ENCODE measurements at regions not wholly inside any gene's neighbourhood (a gene's known extent, or its start where the extent isn't known, plus 50 kb on each side); places are given as distances from the start of the nearest gene placed in this dataset.

DNA sequence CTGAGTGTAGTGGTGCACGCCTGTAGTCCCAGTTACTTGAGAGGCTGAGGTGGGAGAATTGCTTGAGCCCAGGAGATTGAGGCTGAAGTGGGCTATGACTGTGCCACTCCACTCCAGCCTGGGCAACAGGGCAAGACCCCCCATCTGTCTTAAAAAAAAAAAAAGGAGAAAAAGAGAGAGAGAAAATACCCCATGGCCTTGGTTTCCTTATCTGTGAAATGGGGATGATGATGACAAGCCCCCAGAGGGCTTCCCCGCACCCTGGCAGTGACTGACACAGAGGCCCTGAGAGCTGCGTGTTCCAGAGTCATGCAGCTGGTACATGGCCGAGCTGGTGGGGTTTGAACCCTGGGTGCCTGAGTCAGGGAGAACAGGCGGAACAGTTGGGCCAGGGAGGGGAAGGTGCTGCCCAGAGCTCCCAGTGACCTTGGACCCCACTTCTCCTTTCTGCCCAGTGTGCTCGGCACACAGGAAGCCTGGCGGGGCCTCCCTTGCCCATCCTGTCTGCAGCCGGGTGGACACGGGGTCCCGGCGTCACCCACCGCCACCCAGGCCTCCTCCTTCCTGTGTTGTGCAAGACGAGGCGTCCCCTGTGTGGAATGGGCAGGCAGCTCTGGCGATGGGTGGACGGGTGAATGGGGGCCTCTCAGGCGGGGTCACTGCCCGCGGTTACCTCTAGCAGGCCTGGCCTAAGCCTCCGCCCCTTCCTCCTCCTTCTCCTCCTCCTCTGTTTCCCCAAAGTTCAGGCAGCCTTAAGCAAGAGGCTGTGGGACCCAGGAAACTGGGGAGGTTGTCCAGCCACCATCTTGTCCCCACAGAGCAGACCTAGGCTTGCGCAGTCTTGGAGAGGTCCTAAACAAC lies 84.2 kb downstream of the CEBPB start:
- no peak for DNase-seq

DNA sequence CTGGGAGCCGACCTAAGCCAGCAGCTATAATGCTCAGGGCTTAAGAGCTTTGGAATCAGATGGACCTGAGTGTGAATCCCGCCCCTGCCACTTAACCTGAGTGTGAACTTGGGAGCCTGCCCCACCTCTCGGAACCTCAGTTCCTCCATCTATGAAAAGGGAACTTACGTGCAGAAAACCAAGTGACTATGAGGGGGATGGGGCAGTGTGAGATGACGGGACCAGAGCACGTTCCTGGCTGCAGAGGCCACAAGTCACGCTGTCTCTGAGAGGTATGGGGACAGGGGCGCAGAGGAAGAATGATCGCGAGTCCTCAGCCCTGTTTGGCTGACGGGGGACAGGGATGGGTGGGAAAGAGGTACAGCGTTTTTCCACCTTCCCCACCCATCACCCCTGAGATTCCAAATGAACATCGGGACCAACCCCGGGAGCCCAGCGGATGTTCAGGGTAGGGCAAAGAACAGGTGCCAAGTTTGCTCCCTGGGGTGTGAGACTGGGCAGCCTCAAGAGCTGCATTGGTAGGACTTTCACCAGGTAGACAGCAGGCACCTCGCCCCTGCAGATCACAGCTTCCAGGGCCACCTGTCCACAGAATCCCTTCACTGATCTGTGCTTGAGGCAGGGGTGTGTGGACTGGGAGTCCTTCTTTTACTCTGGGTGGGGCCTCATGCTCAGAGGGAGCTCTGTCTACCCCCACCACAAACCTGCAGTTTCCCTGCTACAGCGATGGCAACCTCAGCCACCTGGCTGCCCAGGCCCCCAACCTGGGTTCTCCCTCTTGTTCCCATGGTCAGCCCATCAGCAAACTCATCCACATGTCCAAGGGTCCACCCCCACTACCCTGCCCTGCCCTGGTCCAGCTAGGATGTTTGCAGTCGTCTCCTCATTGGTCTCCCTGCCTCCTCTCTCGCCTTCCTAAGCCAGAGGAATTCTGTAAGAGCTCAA lies 85.8 kb downstream of the CEBPB start:
- no peak for DNase-seq

DNA sequence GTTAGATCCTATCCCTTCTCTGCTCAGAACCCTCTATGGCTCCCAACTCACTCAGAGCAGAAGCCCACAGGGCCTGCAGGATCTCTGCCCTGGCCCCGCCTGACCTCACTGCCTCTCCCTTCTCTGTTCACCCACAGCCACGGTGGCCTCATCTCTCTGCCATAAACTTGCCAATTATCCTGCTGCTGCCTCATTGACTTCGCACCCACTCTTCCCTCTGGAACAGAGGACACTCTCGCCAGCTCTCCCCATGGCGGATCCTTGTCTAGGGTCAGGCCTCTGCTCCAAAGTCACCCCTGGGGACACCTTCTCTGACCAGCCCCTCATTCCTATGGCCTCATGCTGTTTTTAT lies 86.4 kb downstream of the CEBPB start:
- no peak for DNase-seq

GRCh38 chr20:50277460-50278376 lies 87.1 kb downstream of the CEBPB start:
- no peak for DNase-seq

GRCh38 chr20:50278377-50278683 lies 87.7 kb downstream of the CEBPB start:
- no peak for DNase-seq

DNA sequence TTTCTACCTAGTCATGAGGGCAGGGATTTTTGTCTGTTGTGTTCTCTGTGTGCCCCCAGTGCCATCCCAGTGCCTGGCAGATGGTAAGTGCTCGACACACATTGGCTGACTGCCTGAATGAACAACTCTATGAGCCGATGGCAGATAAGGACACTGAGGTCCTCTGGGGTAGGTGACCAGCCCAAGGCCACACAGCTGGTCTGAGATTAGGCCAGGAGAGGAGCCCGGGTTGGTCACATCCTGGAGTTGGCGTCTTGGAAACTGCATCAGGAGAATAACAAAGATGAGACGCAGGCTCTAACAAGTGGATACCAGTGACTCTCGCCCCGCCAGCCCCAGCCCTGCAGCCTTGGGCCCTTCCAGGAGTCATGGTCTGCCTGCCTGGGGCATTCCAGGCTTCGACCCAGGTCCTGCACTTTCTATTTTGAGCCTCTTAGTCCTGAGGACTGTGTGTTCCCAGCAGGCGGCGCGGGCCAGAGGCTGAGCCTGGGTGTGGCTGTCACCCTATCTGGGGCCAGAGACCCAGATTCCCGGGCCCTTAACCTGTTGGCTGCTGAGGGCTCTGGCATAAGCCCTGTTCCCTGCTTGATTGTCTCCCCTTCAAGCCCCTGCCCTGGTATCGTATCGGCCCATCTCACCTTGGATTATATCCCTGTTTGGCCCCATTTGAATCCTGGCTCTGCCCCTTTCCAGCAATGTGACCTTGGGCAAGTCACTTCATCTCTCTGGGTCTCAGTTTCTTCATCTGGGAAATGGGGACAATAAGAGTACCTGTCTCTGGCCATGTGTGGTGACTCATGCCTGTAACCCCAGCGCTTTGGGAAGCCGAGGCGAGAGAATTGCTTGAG lies 88.3 kb downstream of the CEBPB start:
- DNase-seq, result no peak

DNA sequence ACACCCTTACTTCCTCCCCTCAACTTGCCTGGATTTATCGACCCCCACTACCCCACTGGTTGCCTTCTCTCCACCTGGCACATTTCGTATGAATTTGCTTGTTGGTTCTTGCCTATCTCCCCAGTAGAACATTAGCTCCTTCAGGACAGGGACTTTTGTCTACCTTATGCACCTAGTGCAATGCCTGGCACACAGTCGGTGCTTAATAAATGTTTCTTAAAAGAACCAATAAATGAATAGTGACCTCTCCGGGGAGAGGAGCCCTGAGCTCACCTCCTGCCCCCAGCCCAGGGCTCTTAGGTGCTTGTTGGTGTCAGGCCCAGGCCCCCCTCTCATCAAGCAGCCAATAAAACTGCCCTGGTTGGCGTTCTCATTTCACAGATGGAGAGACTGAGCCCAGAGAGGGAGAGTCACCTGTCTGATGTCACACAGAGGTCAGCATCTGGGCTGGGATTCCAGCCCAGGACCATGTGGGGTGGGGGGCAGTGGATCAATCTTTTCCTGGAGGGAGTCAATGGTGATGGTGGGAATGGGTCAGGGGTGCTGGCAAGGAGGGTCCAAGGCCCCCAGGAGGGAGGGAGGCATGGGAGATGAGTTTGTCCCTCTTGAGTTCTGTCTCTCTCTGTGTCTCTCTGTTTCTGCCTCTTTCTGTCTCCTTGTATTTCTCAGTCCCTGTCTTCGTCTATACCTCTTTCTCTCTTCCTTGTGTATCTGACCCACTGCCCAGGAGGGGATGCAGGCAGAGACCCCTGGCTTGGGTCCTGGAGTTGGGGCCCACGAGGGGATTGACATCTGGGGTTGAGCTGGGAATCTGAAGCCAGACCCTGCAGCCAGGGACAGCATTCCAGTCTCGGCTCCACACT lies 89.6 kb downstream of the CEBPB start:
- DNase-seq, result no peak

GRCh38 chr20:50280851-50281655 lies 90.4 kb downstream of the CEBPB start:
- no peak for DNase-seq

- no peak for DNase-seq
Measured at GRCh38 chr20:50281831-50282591, 91.4 kb downstream of the CEBPB start.

DNA sequence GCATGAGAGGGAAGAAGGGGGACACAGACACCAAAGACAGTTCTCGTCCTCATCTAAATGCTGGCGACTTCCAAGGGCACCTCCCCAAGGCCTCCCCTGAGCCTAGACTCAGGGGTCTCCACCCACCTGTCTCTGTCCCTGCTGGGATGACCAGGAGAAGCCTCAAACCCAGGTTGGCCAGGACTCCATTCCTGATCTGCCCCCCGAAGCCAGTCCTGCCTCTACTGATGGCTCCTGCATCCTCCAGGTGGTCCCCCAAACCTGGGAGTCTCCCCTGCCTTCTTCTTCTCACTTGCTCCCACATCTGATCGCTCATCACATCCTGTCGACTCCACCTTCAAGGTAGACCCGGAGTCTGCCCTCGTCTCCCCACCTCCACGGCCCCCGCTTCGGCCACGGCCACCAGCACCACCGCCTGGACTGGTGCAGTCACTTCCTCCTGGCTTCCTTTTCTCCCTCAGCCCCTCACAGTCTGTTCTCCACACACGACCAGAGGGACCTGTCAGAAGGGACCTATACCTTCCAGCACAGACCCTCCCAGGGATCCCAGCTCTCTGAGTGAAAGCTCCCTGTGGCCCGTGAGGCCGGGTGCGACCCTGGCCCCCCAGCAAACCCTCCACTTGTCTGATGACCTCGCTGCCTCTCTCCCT lies 92.1 kb downstream of the CEBPB start:
- no peak for DNase-seq

- no peak for DNase-seq
Measured at GRCh38 chr20:50283370-50283769, 92.7 kb downstream of the CEBPB start.

DNA sequence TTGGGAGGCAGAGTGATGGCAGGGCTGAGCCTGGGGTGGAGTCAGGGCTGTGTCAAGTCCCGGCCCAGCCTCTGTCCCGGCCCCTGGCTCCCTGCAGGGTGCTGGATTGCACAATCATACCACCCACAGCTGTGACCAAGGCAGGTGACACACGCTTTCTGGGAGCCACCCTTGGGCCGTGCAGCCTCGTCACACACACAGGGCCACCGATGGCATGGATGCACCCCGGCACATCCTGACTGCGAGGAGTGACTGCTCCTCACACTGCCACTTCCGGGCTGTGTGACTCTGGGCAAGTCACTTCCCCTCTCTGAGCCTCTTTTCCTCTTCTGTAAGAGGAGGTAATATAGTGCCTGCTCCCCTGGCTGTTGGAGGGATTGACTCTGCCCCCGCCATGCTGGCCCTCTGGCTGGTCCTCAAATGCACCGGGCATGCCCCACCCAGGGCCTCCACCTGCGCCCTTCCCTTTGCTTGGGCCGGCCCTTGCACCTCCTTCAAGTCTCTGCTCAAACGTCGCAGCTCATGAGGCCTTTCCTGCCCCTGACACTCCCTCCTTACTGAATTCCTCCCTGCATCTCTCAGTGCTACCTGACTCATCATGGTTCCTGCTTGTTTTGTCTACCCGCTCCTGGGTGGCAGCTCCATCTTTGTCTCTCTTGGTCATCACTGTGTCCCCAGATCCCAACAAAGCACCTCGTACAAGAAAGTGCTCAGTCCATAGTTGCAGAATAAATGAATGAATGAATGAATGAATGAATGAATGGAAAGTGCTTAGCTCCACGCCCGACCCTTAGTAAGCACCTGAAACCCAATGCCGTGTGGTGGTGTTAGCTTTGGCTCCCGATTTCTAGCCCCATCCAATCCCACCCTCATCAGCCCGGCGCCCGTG lies 93.5 kb downstream of the CEBPB start:
- DNase-seq, result peak; percentile 54

GRCh38 chr20:50284811-50285375 lies 94.3 kb downstream of the CEBPB start:
- no peak for DNase-seq

DNA sequence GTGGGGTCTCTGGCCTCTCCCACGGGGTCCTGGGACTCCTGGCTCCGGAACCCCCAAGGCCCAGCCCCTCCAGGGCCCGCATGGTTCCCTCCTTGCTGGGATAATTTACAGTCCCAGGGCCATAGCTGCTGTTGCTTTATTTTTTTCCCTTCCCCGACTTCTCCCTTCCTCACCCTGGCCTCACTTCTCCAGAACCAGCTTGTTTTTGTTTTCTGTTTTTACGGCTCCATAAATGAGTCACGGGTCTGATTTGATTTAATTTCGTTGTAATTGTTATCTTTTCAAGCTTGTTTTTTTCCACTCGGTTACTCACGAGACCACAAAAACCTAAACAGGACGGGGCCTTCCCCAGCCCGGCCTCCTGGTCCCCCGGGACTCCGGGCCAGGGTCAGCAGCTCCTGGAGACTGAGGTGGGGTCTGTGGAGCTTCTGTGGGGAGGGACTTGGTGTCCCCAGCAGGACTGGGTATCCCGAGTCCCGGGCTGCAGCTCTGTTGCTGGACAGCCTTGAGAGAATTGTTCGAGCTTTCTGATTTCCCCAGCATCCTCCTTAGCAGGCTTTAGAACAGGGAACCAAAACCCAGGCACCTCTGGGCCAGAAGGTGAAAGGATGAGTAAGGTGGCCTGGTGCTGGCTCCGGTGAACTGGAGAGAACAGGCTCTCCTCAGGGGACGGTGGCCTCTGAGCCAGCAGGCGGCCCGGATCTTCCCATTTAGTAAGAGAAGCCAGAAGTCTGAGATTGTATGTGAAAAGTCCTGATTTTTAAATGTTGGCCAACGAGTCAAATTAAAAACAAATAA lies 94.9 kb downstream of the CEBPB start:
- DNase-seq, result peak; percentile 43

- no peak for DNase-seq
Measured at GRCh38 chr20:50286174-50286511, 95.5 kb downstream of the CEBPB start.

- peak; percentile 94 for DNase-seq
Measured at GRCh38 chr20:50286609-50287008, 96.0 kb downstream of the CEBPB start.

GRCh38 chr20:50287512-50287911 lies 96.9 kb downstream of the CEBPB start:
- DNase-seq, result no peak

All from fibroblast of upper back skin (primary cell).